Inferior parietal cortex (tissue), 1 donor: ENCODE measurements at regions not wholly inside any gene's neighbourhood (a gene's known extent, or its start where the extent isn't known, plus 50 kb on each side); places are given as distances from the start of the nearest gene placed in this dataset.
"Not testable (repeated sequence)": the region's sequence is repeated elsewhere in the genome, so short reads cannot be mapped to it uniquely, and the experiment has no call there.

Experiments used
- DNase-seq: peaks from one replicate; pipeline ENCODE4 v3.0.0-alpha.2; 2016; ENCODE audit errors: extremely low spot score

DNA sequence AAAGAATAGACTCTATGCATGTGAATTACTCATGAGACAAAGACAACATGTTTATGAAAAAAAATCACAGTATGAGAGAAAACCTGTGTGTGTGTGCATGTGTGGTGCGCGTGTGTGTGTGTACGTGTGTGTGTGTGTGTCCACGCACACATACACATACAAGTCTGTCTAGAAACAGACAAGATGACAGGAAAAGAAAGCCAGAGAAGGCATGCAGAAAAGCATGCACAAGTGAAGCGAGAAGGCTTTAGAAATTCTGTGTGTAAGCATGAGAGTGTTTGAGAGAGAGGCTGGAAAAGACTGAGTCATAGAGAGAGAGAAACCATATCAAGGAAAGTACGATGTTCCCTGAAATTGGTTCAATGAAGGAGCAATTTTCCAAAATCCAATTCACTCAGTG, 566.4 kb upstream of the C16orf82 start:
- peak; percentile 12 for DNase-seq

DNA sequence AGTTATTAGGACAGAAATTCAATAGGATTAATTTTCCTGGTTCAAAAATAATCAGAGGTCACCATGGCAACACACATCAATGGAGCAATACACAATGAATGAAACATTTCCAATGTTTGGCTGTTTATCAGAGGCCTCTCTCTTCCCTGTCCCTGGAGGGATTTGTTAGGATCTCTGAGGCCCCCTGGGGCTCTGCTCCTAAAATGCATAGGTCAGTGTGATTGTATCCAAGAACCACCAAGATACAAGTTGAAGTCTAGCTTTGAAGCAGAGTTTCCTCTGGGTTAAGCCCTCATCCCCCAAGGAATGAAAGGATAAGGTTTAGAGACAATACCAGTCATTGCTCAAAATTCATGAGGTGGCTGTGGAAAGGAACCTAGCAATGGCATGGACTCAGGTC, 561.2 kb upstream of the C16orf82 start:
- DNase-seq = no peak

DNA sequence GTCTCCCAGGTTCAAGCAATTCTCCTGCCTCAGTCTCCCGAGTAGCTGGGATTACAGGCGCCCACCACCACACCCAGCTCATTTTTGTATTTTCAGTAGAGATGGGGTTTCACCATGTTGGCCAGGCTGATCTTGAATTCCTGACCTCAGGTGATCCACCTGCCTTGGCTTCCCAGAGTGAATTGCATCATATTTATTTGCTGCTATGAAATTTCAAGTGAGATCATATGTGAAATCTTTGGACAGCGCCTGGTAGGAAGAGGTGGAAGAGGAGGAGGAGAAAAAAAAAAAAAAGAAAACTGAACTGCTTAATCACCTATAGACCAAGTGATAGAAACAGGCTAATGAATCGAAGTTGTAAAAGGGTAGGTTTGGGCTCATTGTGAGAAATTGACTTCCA, 557.8 kb upstream of the C16orf82 start:
- not testable (repeated sequence) for DNase-seq

DNA sequence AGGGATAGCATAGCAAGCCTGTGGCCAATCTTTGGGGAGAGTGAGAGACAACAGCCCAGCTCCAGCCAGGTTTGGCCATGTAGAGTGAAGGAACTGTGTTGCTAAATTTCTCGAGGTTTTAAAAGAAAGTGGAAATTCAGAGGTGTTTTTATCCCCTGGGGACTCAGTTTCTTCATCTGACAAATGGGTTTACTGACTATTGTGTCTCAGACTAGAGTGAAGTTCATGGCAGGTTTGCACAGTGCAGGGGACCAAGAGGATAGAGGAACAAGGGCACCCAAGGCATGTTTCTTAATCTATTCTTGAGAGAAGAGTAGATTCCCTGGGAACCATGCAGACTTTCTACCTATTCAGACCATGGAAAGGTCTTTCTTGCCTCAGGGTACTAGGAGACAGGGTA, 555.8 kb upstream of the C16orf82 start:
- DNase-seq = no peak

DNA sequence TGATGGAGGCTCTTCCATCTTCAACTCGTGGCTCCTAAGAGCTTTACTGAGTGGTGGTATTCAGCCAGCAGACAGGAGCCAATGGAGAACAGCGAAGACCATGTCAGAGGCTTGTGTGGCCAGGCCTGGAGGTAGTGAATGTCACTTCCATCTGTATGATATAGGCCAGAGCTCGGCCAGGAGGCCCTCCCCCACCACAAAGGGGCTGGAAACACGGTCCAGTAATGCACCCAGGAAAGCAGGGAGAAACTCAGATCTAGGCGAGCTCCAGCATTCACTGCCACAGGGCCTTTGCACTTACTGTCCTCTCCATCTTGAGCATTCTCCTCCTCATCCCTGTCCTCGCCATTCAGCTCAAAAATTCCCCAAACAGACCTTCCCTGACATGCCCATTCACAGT, 555.3 kb upstream of the C16orf82 start:
- DNase-seq = no peak

DNA sequence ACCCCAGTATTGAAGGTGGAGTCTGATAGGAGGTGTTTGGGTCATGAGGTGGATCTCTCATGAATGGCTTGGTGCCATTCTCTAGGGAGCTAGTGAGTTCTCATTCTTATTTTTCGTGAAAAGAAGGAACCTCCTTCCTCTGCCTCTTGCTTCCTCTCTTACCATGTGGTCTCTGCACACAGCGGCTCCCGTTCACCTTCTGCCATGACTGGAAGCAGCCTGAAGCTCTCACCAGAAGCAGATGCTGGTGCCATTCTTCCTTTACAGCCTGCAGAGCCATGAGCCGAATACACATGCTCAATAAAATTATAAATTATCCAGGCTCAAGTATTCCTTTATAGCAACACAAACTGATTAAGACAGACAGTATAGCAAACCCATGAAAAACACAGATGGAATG, 545.1 kb upstream of the C16orf82 start:
- DNase-seq = no peak

DNA sequence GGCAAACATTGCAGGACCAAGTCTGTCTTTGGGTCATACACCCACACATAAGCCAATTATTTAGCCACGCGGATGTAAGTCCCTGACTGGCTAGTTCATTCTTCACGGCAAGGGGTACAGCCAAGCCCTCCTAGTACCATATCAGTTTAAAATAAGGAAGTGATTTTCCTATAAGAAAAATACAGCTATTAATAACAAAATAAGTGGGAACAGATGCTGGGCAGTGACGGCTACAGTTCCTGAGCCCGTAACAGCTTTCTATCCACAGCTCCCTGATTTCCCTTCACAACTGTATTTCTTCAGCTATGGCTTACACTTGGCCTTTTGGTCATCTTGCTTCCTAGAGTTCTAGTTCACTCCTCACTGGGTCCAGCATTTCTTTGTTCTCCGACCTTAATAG, 542.4 kb upstream of the C16orf82 start:
- no peak for DNase-seq

DNA sequence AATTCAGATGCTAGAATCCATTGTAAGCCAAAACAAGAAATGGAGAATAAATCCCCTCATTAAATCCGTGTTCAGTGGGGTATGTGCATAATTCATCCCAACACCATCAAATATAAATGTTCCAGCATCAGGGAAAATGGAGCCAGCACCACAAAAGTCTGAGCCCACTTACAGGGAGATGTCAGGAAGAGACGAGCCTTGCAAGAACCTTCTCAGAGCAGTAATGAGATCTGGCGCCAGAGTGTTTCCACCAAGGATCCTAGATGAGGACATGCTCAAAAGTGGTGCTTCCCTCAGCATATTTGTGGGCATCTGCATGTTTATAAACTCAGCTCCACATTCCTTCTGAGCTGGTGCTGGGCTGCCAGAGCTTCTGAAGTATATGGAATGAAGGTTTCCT, 541.9 kb upstream of the C16orf82 start:
- DNase-seq = no peak

DNA sequence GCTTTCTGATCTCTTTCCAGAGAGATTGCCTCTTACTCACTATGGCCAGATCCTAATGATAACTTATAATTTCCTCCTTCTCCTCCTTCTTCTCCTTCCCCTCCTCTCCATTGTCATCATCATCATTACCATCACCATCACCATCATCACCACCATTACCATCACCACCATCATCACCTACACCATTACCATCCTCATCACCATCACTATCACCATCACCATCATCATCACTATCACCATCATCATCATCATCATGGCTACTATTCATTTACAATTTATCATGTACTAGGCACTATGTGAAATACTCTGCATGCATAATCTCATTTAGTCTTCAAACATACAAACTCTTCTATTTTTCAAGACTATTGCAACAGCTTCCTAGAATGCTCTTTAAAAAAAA, 540.9 kb upstream of the C16orf82 start:
- DNase-seq = no peak

DNA sequence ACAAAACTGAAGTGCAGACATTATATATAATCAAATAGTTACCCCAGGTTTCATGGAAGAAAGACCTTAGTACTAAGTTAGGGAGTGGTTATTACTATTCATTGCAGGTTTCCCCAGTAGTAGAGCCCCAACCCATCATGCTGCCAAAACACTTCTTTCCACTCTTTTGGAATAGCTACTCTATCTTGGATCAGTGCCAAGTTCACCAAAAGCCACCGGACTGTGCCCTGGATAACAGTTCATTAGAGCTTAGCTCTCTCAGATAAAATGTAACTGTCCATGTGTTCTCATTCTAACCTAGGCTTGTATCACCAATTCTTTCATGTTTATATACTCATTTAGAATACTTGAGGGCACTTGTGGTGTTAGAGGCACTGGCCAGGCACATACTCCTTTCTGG, 540.1 kb upstream of the C16orf82 start:
- DNase-seq = no peak

DNA sequence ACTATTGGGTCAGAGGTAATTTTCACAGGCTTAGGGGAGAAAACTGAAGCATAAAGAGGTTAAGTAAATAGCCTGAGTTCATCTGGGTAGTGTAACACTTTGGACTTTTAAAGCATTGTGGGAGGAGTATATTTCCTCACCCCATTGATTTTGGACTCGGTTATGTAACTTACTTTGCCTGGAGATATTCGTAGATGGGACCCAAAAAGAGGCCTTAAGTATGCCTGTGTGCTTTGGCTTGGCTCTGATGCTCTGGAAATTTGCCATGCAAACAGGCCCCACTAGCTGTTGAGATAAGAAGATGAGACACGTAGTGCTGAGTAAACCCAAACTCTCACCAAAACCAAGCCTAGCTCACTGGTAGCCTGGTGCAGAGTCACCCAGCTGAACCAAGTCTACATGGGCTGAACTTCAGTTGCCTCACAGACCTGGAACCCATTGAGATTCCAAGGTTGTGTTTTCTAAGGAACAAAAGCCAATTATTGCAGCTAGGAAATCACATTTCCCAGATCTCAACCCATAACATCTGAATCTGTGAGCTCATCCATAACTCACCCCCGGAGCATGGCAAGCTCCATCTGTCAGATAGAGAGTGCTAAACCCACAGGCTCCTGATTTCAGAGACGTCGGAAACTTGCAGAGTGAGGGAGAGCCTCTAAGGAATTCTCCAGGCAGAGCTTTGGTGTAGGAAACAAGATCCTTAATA, 536.0 kb upstream of the C16orf82 start:
- DNase-seq = peak; percentile 27

DNA sequence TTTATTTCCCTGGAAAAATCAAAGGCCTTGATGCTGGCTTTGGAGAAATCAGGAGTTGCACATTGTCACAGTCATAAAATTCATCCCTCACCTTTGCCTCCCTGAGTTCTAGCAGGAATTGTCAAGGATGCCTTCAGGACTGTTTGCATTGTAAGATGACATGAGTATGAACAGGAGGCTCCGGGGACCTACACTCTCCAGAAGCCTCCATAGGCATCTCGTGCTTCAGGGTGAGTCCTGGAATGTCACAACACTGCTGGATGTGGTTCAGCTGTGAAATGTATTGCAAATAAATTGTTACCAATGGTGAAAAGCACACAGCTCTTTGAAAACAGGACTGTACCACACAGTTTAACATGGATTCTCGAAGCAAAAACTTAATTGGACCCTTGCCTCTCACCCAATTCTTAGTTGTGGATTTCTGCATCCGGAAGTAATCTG, 535.4 kb upstream of the C16orf82 start:
- no peak for DNase-seq

DNA sequence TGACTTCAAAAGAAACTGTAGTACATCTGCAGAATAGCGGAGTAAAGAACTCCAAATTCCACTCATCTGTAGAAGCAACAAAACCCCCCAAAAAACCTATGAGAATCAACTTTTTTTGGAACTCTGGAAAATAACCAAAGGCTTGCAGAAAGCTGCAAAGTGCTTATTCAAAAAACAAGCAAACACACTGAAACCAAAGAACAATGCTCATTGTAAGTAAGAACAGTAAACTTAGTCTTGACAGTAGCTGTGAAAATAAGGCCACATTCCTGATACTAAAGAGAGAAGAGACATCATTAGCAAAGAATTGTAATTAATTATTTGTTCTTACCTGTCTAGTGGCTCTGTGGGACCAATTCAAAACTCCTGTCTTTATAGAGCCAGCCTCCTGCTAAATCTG, 534.3 kb upstream of the C16orf82 start:
- no peak for DNase-seq

DNA sequence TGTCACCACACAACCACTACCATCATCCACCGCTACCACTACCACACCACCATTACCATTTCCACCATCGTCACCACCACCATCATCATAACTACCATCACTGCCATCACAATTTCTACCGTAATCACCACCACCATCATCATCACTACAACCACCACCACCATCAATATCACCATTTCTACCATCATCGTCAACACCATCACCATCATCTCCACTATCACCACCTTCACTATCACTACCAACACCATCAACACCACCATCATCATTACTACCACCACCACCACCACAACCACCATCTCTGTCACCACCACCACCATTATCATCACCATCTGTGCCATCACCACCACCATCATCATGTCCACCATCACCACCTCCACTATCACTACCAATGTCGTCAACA, 524.5 kb upstream of the C16orf82 start:
- no peak for DNase-seq

DNA sequence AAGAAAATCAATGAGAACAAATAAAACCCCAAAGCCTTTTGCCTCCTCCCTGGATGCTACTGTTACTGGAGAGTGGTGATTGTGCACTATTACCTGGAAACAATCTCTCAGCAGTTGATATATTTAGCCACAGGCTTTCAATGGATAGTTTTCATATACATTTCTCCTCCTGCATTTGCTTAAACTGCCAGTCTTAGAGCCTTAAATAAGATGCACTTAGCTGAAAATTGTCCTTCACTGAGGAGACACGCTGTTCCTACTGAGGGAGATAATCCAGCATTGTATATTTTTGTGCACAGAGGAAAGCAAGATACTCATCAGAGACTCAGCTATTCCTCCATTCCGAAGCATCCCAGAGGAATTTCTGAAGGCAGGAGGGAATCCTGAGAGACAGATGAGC, 520.2 kb upstream of the C16orf82 start:
- DNase-seq = peak; percentile 14

DNA sequence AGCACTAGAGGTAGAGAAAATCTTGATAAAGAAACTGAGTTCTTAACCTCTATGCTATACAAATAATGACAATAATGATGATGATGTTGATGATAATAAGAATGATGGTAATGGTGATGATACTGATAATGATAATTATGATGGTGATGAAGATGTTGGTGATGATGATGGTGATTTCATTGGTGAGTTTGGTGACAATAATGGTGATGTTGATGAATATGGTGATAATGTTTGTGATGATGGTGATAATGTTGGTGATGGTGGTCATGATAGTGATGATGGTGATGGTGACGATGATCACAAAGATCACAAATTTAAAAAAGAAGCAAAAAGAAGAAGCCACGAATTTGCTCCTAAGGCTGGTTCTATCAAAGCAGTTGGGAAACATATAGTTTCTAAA, 519.0 kb upstream of the C16orf82 start:
- no peak for DNase-seq

DNA sequence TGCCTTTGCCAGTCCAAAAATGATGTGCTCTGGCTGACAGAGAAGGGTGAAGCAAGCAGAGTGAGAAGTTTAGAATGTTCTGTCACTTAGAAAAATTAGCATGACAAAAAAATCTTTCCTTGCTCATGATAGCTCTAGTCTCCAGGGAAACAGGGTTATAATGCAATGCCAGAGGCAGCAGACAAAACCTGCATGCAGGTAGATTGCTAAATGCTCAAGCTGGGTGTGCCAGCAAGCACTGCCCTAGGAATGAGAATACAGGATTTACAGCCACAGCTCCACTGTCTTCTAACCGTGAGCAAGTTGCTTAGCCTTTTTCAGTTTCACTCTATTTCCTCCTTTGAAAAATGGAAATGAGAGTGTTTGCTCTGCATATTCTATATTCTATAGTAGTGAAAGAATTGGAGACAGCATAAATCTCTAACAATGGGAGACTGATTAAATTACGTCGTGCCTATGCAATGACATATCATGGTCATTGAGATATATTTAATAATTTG, 516.6 kb upstream of the C16orf82 start:
- DNase-seq = no peak

DNA sequence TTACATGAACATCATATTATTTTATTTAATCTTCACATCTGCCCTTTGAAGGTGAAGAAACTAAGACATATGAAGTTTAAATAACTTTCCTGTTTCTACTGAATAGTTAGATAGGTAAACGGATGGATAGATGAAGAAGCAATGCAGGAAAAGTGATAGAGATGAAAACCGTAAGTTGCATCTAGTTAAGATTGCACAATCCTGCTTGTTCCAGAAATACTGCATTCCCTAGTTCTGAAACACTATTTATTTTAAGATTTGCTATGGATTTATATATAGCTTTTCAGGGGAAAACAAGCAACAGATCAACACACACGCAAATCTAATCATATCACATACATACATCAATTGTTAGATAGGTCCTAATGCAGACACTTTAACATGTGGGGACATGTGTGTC, 512.7 kb upstream of the C16orf82 start:
- DNase-seq = no peak

DNA sequence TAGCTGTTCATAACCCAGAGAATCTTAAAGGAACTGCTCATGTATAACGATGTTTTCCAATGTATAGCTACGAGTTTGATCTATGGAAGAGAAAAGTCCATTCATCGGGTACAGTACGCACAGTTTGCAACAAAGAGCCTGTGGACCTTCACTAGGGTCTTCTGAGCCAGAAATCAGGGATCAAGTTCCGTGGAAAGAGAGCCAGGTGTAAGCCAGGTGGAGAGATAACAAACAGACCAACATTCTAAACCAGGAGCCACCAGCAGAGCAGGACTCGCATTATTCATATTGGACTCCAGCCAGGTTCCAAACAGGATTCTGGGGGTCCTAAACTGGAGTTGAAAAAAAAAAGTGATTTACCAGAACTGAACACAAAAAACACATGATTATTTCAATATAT, 505.4 kb upstream of the C16orf82 start:
- DNase-seq = no peak

DNA sequence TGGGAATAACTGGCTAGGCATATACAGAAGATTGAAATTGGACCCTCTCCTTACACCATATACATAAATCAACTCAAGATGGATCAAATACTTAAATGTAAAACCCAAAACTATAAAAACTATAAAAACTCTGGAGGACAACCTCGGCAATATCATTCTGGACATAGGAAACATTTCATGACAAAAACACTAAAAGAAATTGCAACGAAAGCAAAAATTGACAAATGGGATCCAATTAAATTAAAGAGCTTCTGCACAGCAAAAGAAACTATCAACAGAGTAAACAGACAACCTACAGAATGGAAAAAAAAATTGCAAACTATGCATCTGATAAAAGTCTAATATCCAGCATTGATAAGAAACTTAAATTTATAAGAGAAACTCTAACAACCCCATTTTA, 503.7 kb upstream of the C16orf82 start:
- no peak for DNase-seq

DNA sequence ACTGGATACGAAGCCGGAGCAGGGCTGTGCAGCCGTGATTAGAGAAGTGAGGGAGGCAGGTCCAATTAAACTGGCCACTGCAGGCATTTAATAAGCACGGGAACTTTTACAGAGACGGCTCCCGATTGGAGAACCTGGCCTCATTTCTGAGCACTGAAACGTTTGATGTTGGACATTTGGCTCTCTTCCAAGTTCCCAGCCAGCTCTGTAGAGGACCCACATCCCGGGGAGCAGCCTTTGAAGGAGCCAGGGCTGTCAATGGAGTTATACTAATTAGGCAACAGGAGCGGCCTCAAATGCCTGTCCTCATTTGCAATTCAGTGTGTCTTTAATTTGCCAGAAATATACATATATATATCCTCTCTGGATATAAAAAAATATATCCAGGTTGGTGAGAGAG, 499.4 kb upstream of the C16orf82 start:
- no peak for DNase-seq

DNA sequence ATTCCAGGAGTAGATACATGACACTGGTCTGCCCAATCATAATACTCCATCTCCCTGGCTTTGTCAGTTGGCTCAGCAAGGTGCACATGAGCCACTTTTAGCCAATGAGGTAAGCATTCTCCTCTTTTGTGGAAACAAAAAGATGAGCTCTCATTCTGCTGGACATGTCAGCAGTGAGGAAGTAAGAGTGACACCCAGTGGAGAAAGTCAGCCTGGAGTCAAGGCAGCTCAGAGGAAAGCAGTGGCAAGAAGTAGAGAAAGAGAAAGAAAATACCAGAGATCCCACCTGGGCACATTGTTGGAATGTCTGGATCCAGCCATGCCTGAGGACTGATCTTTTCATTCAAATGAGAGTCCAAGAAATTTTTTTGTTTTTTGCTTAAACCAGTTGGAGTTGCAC, 496.9 kb upstream of the C16orf82 start:
- DNase-seq = peak; percentile 48

DNA sequence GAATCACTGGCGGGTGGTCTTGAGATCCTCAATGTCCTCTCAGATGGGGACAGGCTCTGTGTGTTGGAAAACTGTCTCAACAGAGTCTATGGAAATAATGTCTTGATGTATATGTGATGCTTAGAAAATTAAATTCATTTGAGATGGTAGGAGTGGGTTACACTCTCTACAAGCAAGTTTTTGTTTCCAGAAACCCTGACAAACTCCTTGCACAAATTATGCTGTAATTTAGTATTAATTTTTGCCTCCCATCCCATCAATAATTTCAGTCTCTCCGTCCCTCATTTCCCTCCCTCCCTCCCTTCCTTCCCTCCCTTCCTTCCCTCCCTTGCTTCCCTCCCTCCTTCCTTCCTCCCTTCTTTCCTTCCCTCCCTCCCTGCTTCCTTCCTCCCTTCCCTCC, 488.0 kb upstream of the C16orf82 start:
- DNase-seq = no peak

DNA sequence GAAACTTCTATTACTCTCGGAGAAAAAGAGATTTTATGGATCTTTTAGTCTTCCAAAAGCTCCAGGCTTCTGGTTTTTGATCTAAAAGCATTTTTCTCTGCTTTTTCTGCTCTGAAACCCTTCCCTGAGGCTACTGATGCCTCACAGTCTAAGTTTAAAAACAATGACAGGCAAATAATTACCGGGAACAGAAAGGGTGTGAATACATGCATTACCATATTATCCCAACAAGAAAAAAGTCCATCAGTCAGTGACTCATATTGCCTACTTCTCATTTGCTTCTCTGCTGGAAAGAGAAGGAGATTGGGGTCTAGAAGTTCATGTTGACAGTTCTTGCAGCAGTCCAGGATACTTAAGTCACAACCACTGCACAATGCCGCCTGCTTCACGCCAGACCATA, 482.9 kb upstream of the C16orf82 start:
- no peak for DNase-seq
